NCI-H748 treated with DMSO at 0.1 percent for 48 hours (cell line): ENCODE measurements at regions not wholly inside any gene's neighbourhood (a gene's known extent, or its start where the extent isn't known, plus 50 kb on each side); places are given as distances from the start of the nearest gene placed in this dataset.
A peak's percentile ranks its signal among the peaks of the same experiment; 100 is the strongest.

Experiments used
- DNase-seq: peaks from one replicate; lab custom pipeline; 2025; lab: John Stamatoyannopoulos, UW

GRCh38 chr14:101453225-101453624, 108.1 kb upstream of the DIO3 start:
- DNase-seq, result peak; percentile 47

GRCh38 chr14:101454229-101454628, 107.1 kb upstream of the DIO3 start:
- DNase-seq, result no peak

- no peak for DNase-seq
Measured at GRCh38 chr14:101456246-101457175, 104.8 kb upstream of the DIO3 start.

- DNase-seq, result no peak
Measured at GRCh38 chr14:101457301-101457935, 103.9 kb upstream of the DIO3 start.

GRCh38 chr14:101457936-101458740, 103.2 kb upstream of the DIO3 start:
- DNase-seq, result no peak

- DNase-seq, result no peak
Measured at GRCh38 chr14:101458741-101459550, 102.3 kb upstream of the DIO3 start.

GRCh38 chr14:101459551-101459900, 101.8 kb upstream of the DIO3 start:
- DNase-seq, result no peak

GRCh38 chr14:101460521-101460920, 100.8 kb upstream of the DIO3 start:
- DNase-seq, result no peak

- no peak for DNase-seq
Measured at GRCh38 chr14:101460986-101461750, 100.1 kb upstream of the DIO3 start.

- no peak for DNase-seq
Measured at GRCh38 chr14:101461891-101462290, 99.4 kb upstream of the DIO3 start.

- DNase-seq, result no peak
Measured at GRCh38 chr14:101462726-101463565, 98.3 kb upstream of the DIO3 start.

- no peak for DNase-seq
Measured at GRCh38 chr14:101463566-101464171, 97.6 kb upstream of the DIO3 start.

- no peak for DNase-seq
Measured at GRCh38 chr14:101464310-101464983, 96.8 kb upstream of the DIO3 start.

GRCh38 chr14:101464984-101465794, 96.1 kb upstream of the DIO3 start:
- no peak for DNase-seq

- DNase-seq, result no peak
Measured at GRCh38 chr14:101465795-101466448, 95.4 kb upstream of the DIO3 start.

GRCh38 chr14:101466456-101467180, 94.7 kb upstream of the DIO3 start:
- DNase-seq, result no peak
